HG02884 (cell line): ENCODE measurements at regions not wholly inside any gene's neighbourhood (a gene's known extent, or its start where the extent isn't known, plus 50 kb on each side); places are given as distances from the start of the nearest gene placed in this dataset.

Source experiments
- ATAC-seq: cut with Tn5 transposase; IDR thresholded peaks from one replicate; pipeline ENCODE4 v1.9.1; 2021; ENCODE audit warnings: mild to moderate bottlenecking, moderate library complexity; ENCODE audit not compliant: unreplicated experiment

DNA sequence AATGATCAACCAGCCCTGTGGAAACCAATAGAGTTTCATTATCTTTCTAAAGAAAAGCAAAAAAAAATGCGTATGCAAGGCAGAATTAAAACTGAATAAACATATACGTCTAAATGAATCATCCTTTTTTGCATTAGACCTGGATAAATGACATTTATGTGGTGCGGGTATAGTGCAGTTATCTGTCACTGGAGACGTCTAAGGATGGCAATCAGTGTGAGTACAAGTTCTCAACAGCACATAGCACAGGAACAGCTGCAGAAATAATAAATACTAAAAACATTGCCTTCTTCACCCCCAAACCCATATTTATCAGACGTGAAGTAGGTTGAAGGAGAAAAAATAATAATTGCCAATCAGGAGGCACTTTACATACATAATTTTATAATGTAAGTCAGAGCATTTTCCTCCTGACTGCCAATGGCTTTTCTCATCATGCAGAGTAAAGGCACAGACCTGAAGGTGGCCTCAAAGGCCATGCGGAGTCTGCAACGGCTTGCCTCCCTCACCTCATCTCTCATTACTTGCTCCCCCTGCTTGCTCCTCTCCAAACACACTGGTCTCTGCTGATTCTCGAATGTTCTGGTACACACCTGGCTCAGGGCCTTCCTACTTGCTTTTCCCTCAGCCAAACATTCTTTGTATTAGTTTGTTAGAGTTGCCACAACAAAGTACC, 574.7 kb upstream of the PLXNA2 start:
- no peak for ATAC-seq

- no peak for ATAC-seq
Observed at GRCh38 chr1:208820580-208821212, 576.5 kb upstream of the PLXNA2 start.

DNA sequence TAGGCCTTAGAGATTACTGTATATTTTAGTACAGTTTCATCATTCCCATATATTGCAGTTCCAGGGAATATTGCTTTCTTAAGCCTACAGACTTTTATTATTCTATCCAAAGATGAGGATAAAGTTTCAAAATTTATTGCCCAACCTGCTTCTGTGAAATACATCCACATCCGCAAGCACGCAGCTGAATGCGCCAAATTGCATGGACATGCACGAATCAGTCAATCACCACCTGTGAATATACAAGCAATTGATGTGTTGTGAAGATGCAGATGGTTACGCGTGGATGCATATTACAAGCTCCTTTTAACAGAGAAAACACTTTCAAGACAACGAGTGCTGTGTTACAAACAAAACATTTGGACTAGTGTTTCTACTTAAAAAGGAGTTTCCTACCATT, 577.8 kb upstream of the PLXNA2 start:
- no peak for ATAC-seq

GRCh38 chr1:208825300-208825699, 581.1 kb upstream of the PLXNA2 start:
- ATAC-seq, result no peak

GRCh38 chr1:208829595-208829994, 585.4 kb upstream of the PLXNA2 start:
- no peak for ATAC-seq

DNA sequence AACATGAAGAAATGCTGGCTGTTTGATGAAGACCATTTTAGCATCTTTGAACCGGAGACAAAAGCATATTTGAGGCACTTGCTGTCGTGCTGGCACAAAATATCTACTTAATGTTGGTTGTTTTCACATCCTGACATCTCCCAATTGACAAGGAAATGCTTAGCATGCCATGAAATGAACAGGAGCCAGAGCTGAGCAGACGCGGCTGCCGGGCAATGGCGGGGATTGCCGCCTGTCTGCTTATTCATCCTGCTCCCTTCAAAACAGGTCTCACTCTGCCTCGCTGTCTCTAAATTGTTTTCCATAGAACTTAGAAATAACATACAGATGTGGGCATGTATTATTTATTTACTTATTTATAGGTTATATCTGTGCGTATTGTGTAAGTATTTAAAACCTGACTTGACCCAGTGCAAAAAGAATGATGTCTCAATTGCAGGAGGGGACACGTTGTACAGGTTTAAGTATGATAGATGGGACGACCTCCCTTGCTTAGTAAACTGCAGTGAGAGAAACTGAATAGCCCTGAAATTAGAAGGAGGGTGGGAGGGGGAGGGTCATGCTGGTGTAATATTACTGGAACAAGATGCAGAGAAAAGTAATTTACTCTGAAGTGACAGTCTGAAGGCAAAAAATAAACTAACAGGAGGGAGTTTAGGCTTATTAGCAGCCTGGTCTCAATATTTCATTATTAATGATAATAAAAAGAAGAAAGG, 590.4 kb upstream of the PLXNA2 start:
- no peak for ATAC-seq

GRCh38 chr1:208835097-208835463, 590.9 kb upstream of the PLXNA2 start:
- ATAC-seq, result no peak

- no peak for ATAC-seq
Observed at GRCh38 chr1:208835781-208836180, 591.6 kb upstream of the PLXNA2 start.

- ATAC-seq, result no peak
Observed at GRCh38 chr1:208837242-208837641, 593.1 kb upstream of the PLXNA2 start.

DNA sequence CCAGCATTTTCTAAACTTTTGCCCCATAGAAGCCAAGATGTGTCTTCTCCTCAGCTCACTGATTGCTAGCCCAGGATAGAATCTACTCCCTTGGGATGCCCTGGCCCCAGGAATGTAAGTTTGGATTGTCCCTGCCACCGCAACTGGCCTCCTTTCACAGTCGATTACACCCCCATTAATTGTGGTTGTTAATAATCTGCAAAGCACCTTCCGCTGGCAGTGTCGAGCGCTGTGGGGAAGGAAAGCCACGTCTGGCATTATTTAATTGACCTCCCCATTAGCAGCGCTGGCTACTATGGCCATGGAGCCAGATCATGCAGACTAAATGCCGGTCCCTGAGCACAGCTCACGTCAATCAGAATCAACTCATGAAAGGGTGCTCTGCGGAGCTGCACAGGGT, 597.3 kb upstream of the PLXNA2 start:
- no peak for ATAC-seq

- ATAC-seq, result no peak
Observed at GRCh38 chr1:208842451-208842850, 598.3 kb upstream of the PLXNA2 start.

DNA sequence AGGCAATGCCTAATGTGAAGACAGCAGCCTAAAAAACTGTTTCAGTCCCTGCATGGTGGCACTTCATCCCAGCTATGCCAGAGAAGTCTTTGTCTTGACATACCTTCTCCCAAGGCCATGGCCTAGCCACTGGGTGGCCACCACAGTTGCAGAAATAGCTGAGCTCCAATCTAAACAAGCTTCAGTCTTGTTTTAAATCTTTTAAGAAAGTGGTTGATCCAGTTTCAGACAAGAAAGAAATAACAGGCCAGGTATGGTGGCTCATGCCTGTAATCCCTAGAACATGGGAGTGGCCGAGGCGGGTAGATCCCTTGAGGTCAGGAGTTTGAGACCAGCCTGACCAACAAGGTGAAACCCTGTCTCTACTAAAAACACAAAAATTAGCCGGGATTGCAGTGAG, 600.0 kb upstream of the PLXNA2 start:
- ATAC-seq, result no peak

DNA sequence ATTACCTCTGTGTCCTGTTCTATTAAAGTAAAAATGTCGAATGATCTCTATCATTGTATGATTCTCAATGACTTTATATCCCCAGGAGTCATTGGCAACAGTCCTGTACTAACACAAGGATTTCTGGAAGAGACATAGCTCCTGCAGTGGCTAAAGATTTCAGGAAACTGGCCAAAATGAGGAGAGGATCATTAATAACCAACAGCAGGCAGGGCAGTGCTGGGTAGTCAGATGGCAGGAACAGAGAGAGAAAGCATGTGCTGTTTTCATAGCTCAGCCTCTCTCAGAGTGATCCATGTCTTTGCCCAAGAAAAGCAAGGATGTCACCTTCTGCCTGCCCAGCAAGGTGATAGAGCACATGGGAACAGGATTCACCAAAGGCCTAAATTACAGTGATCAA, 604.7 kb upstream of the PLXNA2 start:
- ATAC-seq, result no peak

- no peak for ATAC-seq
Observed at GRCh38 chr1:208850442-208850841, 606.3 kb upstream of the PLXNA2 start.

- ATAC-seq, result no peak
Observed at GRCh38 chr1:208851366-208851765, 607.2 kb upstream of the PLXNA2 start.

- no peak for ATAC-seq
Observed at GRCh38 chr1:208852911-208853310, 608.7 kb upstream of the PLXNA2 start.

DNA sequence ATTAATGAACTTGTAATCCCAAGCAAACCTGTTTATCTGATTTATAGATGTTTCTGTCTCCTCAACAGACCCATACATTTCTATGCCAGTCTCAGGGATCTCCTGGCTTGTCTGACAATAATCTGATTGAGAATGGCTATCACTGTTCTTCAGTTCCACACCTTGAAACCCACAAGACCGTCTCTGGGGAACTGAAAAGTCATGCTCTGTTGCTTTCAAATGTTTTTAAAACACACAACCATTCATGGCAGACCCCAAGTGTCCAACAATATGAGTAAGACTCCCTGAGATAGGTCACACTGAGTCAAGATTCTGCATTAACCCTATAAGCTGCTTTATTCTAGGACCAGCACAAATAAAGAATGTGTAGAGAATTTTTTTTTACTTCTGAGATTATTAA, 611.2 kb upstream of the PLXNA2 start:
- peak; percentile 79 for ATAC-seq

- no peak for ATAC-seq
Observed at GRCh38 chr1:208857465-208857864, 613.3 kb upstream of the PLXNA2 start.

GRCh38 chr1:208858738-208859137, 614.6 kb upstream of the PLXNA2 start:
- no peak for ATAC-seq

DNA sequence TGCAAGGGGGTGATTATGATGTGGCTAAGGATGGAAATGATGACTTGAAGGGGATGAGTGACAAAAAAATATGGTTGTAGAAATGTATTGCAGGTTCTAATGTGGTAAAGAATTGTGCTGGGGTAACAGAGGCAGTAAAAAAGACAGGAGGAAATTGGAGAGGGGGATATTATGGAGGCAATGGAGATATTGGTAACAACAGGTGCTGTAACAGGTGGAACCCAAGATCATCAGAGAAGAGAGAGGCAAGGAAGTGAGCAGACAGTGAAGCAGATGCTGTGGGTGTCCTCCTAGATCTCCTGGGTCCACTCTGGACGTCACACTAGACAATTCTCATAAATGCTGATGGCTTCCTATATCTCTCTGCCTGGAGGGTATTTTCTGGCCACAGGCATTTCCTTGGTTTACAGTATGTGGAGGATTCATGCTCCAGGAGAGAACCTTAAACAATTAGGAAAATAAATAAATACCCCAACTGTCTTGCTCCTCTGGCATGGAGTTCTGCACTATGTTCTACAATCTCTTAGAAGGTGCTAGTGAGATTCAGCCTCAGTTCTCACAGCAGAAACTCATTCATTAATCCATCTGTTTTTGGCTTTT, 620.3 kb upstream of the PLXNA2 start:
- ATAC-seq, result no peak

DNA sequence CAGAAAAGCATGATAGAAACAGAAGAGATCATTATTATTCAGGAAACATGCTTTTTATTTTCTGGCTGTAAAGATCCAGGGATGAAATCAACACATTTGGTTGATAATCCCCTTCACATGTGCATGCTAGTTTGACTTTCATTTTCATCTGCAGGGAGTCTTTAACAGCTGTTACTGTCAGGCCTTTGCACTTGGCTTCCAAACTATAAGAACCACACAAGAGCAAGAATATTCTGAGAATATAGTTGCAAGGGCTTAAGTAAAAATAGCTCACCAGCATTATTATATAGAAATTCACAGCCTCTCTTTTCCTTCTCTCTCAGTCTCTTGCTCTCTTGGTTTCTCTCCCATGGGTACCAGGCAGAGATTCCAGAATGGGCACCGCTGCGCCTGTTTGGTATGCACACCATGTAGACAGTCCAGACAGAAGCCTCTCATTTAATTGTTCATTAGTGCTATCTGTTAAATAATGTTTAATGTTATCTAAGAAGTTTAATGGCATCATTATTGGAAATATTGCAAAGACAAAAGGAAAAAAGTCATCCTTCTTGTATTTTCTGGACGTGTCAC, 622.3 kb upstream of the PLXNA2 start:
- ATAC-seq, result no peak

DNA sequence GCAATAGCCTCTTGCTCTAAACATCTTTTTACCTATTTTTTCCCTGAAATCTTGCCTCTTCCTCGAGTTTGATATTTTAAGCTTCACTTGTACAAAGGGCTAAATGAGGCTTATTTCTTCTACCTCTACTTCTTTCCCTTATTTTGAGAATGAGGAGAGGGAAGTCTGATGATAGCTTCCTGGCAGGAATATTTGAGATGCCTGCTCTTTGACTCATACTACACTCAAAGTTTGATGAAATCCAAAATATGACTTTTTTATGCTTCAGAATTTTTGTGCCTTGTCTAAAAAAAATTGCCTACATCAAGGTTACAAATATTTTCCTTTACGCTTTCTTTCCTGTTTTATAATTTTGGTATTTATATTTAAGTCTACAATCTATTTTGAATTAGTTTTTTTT, 624.4 kb upstream of the PLXNA2 start:
- ATAC-seq, result no peak
